Astrocyte (in vitro differentiated cells and primary cell): ENCODE measurements at regions not wholly inside any gene's neighbourhood (a gene's known extent, or its start where the extent isn't known, plus 50 kb on each side); places are given as distances from the start of the nearest gene placed in this dataset.

Experiments used
- DNase-seq: peaks from one replicate; pipeline ENCODE4 v3.0.0-alpha.2; 2010; ENCODE audit warnings: low read depth
- FAIRE-seq: peaks from 2 replicates; lab custom pipeline; 2011; peaks lifted over from hg19 to GRCh38; lab: Jason Lieb, UNC
- H2AFZ ChIP-seq: 2 replicates; pipeline ENCODE4 v1.6.0; 2012; ENCODE audit warnings: low read depth, low read length, inconsistent platforms
- H3K27ac ChIP-seq: 2 replicates; pipeline ENCODE4 v1.5.1; 2011; ENCODE audit warnings: low read depth, low read length, inconsistent platforms
- H3K27me3 ChIP-seq: 2 replicates; pipeline ENCODE4 v1.6.0; 2011; ENCODE audit warnings: low read length, inconsistent platforms; ENCODE audit not compliant: insufficient read depth
- H3K36me3 ChIP-seq: 2 replicates; pipeline ENCODE4 v1.5.1; 2011; ENCODE audit warnings: low read length, inconsistent platforms; ENCODE audit not compliant: insufficient read depth
- H3K4me1 ChIP-seq: 2 replicates; pipeline ENCODE4 v1.5.1; 2011; ENCODE audit warnings: low read length, inconsistent platforms; ENCODE audit not compliant: insufficient read depth
- H3K4me2 ChIP-seq: 2 replicates; pipeline ENCODE4 v1.6.0; 2012; ENCODE audit warnings: low read length, inconsistent platforms
- H3K4me3 ChIP-seq: 2 replicates; pipeline ENCODE4 v1.5.1; 2011; ENCODE audit warnings: low read depth, mild to moderate bottlenecking, low read length, inconsistent platforms; ENCODE audit not compliant: insufficient read depth
- H3K79me2 ChIP-seq: 2 replicates; pipeline ENCODE4 v1.6.0; 2012; ENCODE audit warnings: mild to moderate bottlenecking, low read length, inconsistent platforms; ENCODE audit not compliant: insufficient read depth
- H3K9ac ChIP-seq: 2 replicates; pipeline ENCODE4 v1.6.0; 2012; ENCODE audit warnings: mild to moderate bottlenecking, low read length, inconsistent platforms
- H3K9me3 ChIP-seq: 2 replicates; pipeline ENCODE4 v1.5.1; 2012; ENCODE audit warnings: low read depth, mild to moderate bottlenecking, low read length, inconsistent platforms; ENCODE audit not compliant: insufficient read depth
- H4K20me1 ChIP-seq: 2 replicates; pipeline ENCODE4 v1.6.0; 2012; ENCODE audit warnings: low read length, inconsistent platforms; ENCODE audit not compliant: insufficient read depth
- H3K27ac Mint-ChIP-seq: one replicate; pipeline ENCODE4 v1.8.0; 2021; ENCODE audit warnings: mild to moderate bottlenecking, mixed read lengths; ENCODE audit not compliant: unreplicated experiment
- H3K27me3 Mint-ChIP-seq: one replicate; pipeline ENCODE4 v1.8.0; 2021; ENCODE audit warnings: low read depth, mixed read lengths; ENCODE audit not compliant: unreplicated experiment
- H3K36me3 Mint-ChIP-seq: one replicate; pipeline ENCODE4 v1.8.0; 2021; ENCODE audit warnings: low read depth, mixed read lengths; ENCODE audit not compliant: unreplicated experiment
- H3K4me1 Mint-ChIP-seq: one replicate; pipeline ENCODE4 v1.8.0; 2021; ENCODE audit warnings: low read depth, mixed read lengths; ENCODE audit not compliant: unreplicated experiment
- H3K4me3 Mint-ChIP-seq: one replicate; pipeline ENCODE4 v1.8.0; 2021; ENCODE audit warnings: mild to moderate bottlenecking, moderate library complexity, mixed read lengths; ENCODE audit not compliant: unreplicated experiment
- H3K9me3 Mint-ChIP-seq: one replicate; pipeline ENCODE4 v1.8.0; 2021; ENCODE audit warnings: mild to moderate bottlenecking, mixed read lengths; ENCODE audit not compliant: unreplicated experiment
- CTCF ChIP-seq: IDR thresholded peaks from 2 replicates; pipeline ENCODE4 v1.5.1; 2011; ENCODE audit warnings: low read depth, mild to moderate bottlenecking, inconsistent platforms, low read length, moderate library complexity; ENCODE audit not compliant: insufficient read depth
- EZH2 ChIP-seq: IDR thresholded peaks from 2 replicates; pipeline ENCODE4 v1.6.1; 2012; ENCODE audit warnings: mild to moderate bottlenecking, low read length, inconsistent platforms; ENCODE audit not compliant: insufficient read depth

DNA sequence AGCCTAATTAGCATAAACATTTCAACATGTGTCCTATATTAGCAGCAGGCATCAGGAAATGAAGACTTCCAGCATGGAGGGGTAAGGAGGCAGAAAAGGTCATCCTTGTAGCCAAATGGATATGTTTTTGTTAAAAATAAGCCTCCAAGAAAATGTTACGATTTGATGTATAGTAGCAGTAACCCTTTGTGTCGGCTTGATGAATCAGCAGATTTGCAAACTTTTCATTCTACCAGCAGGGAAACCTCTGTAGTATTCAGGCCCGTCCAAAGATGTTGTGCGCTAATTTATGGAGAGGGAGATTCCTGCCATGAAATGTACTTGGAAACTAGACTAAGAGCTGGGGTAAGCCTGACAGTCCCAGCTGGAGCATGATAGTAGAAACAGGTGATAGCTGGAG lies 780.8 kb upstream of the KLHL29 start:
- Histone ChIP-seq H3K27ac (no peak overlapping the region), H4K20me1 (no peaks in the 10 kb centered on the region), H2AFZ (no peak overlapping the region), H3K4me1 (no peaks in the 10 kb centered on the region), H3K4me2 (no peak overlapping the region), H3K79me2 (no peaks in the 10 kb centered on the region), H3K4me3 (no peak overlapping the region), H3K27me3 (no peaks in the 10 kb centered on the region), H3K9ac (no peak overlapping the region), H3K9me3 (peaks cover 4% of the 10 kb centered on the region), H3K36me3 (no peaks in the 10 kb centered on the region)
- H3K27me3 Mint-ChIP-seq, result no peaks in the 10 kb centered on the region
- no peaks in the 10 kb centered on the region for H3K4me1 Mint-ChIP-seq
- H3K9me3 Mint-ChIP-seq, result no peaks in the 10 kb centered on the region
- FAIRE-seq (no peak), DNase-seq (no peak)
- no peaks in the 10 kb centered on the region for H3K36me3 Mint-ChIP-seq
- no peak overlapping the region for H3K27ac Mint-ChIP-seq
- no peak for TF ChIP-seq CTCF
- TF ChIP-seq EZH2, result no peak
- no peak overlapping the region for H3K4me3 Mint-ChIP-seq

- H3K36me3 ChIP-seq, result no peaks in the 10 kb centered on the region
- no peaks in the 10 kb centered on the region for H3K79me2 ChIP-seq
- Mint-ChIP-seq H3K4me3 (no peak overlapping the region), H3K27me3 (peaks cover 4% of the 10 kb centered on the region), H3K36me3 (no peaks in the 10 kb centered on the region), H3K4me1 (no peaks in the 10 kb centered on the region), H3K9me3 (no peaks in the 10 kb centered on the region), H3K27ac (no peak overlapping the region)
- no peaks in the 10 kb centered on the region for H3K27me3 ChIP-seq
- no peak overlapping the region for H2AFZ ChIP-seq
- no peaks in the 10 kb centered on the region for H3K4me1 ChIP-seq
- H3K9me3 ChIP-seq, result no peaks in the 10 kb centered on the region
- no peak for TF ChIP-seq CTCF
- TF ChIP-seq EZH2, result no peak
- no peak overlapping the region for H3K4me2 ChIP-seq
- FAIRE-seq (no peak), DNase-seq (no peak)
- H3K4me3 ChIP-seq, result no peak overlapping the region
- no peak overlapping the region for H3K27ac ChIP-seq
- no peaks in the 10 kb centered on the region for H4K20me1 ChIP-seq
- H3K9ac ChIP-seq, result no peak overlapping the region
Observed at GRCh38 chr2:22616031-22616430, 768.9 kb upstream of the KLHL29 start.

DNA sequence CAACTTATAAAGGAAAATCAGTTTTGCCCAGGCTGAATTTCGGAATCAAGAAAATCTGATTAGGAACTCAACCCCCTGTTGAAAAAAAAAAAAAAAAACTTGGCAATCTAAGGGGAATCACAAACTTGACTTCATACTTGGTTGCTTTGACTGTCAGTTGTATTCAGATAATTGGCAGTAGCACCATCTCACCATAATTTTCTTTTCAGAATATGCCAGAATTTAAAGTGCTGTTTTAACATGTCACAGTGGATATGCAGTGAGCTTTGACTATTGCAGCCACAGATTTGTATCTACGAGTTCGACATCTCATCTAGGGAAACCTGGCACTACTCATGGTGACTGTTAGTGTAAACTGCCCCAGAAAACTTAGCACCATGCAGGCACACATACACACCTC lies 761.4 kb upstream of the KLHL29 start:
- Mint-ChIP-seq H3K9me3 (no peaks in the 10 kb centered on the region), H3K4me1 (no peaks in the 10 kb centered on the region), H3K4me3 (no peak overlapping the region), H3K27me3 (peaks cover 4% of the 10 kb centered on the region), H3K36me3 (no peaks in the 10 kb centered on the region), H3K27ac (no peak overlapping the region)
- DNase-seq (no peak), FAIRE-seq (no peak)
- no peaks in the 10 kb centered on the region for H3K27me3 ChIP-seq
- no peaks in the 10 kb centered on the region for H3K36me3 ChIP-seq
- no peaks in the 10 kb centered on the region for H3K9me3 ChIP-seq
- H3K79me2 ChIP-seq, result no peaks in the 10 kb centered on the region
- no peaks in the 10 kb centered on the region for H3K4me1 ChIP-seq
- H3K9ac ChIP-seq, result no peak overlapping the region
- H3K4me2 ChIP-seq, result no peak overlapping the region
- no peak overlapping the region for H3K27ac ChIP-seq
- no peaks in the 10 kb centered on the region for H4K20me1 ChIP-seq
- TF ChIP-seq CTCF, result no peak
- TF ChIP-seq EZH2, result no peak
- H2AFZ ChIP-seq, result no peak overlapping the region
- no peak overlapping the region for H3K4me3 ChIP-seq
